RWPE2 (cell line): ENCODE measurements at regions not wholly inside any gene's neighbourhood (a gene's known extent, or its start where the extent isn't known, plus 50 kb on each side); places are given as distances from the start of the nearest gene placed in this dataset.
"Not testable (repeated sequence)": the region's sequence is repeated elsewhere in the genome, so short reads cannot be mapped to it uniquely, and the experiment has no call there.

Source experiments
- ATAC-seq: fragments of 200-7000 bp; cut with Tn5 transposase; 3 replicates; pipeline ENCODE4 v1.9.1; 2021; ENCODE audit warnings: low read depth
- DNase-seq: peaks from one replicate; pipeline ENCODE4 v3.0.0-alpha.2; 2020; ENCODE audit warnings: low spot score
- H3K27ac ChIP-seq: fragments of 450-650 bp; 2 replicates; pipeline ENCODE4 v1.5.1; 2017; ENCODE audit warnings: mild to moderate bottlenecking; ENCODE audit not compliant: poor library complexity, severe bottlenecking
- H3K27me3 ChIP-seq: fragments of 250-450 bp; sonication (Bioruptor Pico); 2 replicates; pipeline ENCODE4 v1.5.1; 2021; ENCODE audit warnings: mild to moderate bottlenecking, moderate library complexity; ENCODE audit not compliant: insufficient read depth, poor library complexity, severe bottlenecking
- H3K36me3 ChIP-seq: fragments of 250-450 bp; sonication (Bioruptor Pico); 2 replicates; pipeline ENCODE4 v1.5.1; 2020; ENCODE audit warnings: low read depth, mild to moderate bottlenecking, moderate library complexity
- H3K4me1 ChIP-seq: fragments of 250-450 bp; sonication (Bioruptor Pico); 2 replicates; pipeline ENCODE4 v1.5.1; 2021; ENCODE audit warnings: mild to moderate bottlenecking, moderate library complexity; ENCODE audit not compliant: insufficient read depth, poor library complexity, severe bottlenecking
- H3K4me3 ChIP-seq: fragments of 250-450 bp; sonication (Bioruptor Pico); 2 replicates; pipeline ENCODE4 v1.5.1; 2021; ENCODE audit warnings: mild to moderate bottlenecking, moderate library complexity; ENCODE audit not compliant: severe bottlenecking
- H3K9me3 ChIP-seq: fragments of 250-450 bp; sonication (Bioruptor Pico); 2 replicates; pipeline ENCODE4 v1.5.1; 2021; ENCODE audit warnings: mild to moderate bottlenecking, moderate library complexity; ENCODE audit not compliant: severe bottlenecking
- CTCF ChIP-seq: fragments of 450-650 bp; IDR thresholded peaks from one replicate; pipeline ENCODE4 v1.5.1; 2017; ENCODE audit warnings: mild to moderate bottlenecking, moderate library complexity; ENCODE audit not compliant: poor library complexity, severe bottlenecking

- Histone ChIP-seq H3K36me3 (no peaks in the 10 kb centered on the region), H3K27ac (no peak overlapping the region), H3K9me3 (no peaks in the 10 kb centered on the region), H3K27me3 (no peaks in the 10 kb centered on the region), H3K4me1 (no peaks in the 10 kb centered on the region), H3K4me3 (no peak overlapping the region)
- ATAC-seq (no peak), DNase-seq (no peak)
- no peak for TF ChIP-seq CTCF
Measured at GRCh38 chr7:124618871-124619270, 146.7 kb downstream of the GPR37 start.

- H3K4me3 ChIP-seq, H3K27me3 ChIP-seq, H3K4me1 ChIP-seq, H3K27ac ChIP-seq, ATAC-seq, H3K36me3 ChIP-seq, H3K9me3 ChIP-seq, DNase-seq: not testable (repeated sequence)
Measured at GRCh38 chr7:124618051-124618450, 147.5 kb downstream of the GPR37 start.

GRCh38 chr7:124603066-124603465, 162.5 kb downstream of the GPR37 start:
- no peak for TF ChIP-seq CTCF
- Histone ChIP-seq H3K4me3 (no peak overlapping the region), H3K27me3 (no peaks in the 10 kb centered on the region), H3K4me1 (no peaks in the 10 kb centered on the region), H3K9me3 (no peaks in the 10 kb centered on the region), H3K27ac (no peak overlapping the region), H3K36me3 (no peaks in the 10 kb centered on the region)
- peak; percentile 60 for ATAC-seq
- no peak for DNase-seq

GRCh38 chr7:124597509-124597908, 168.1 kb downstream of the GPR37 start:
- Histone ChIP-seq H3K4me3 (no peak overlapping the region), H3K27ac (no peak overlapping the region), H3K9me3 (no peaks in the 10 kb centered on the region), H3K36me3 (no peaks in the 10 kb centered on the region), H3K4me1 (no peaks in the 10 kb centered on the region), H3K27me3 (no peaks in the 10 kb centered on the region)
- TF ChIP-seq CTCF = no peak
- DNase-seq (no peak), ATAC-seq (no peak)

- Histone ChIP-seq H3K36me3 (no peaks in the 10 kb centered on the region), H3K27me3 (no peaks in the 10 kb centered on the region), H3K27ac (no peak overlapping the region), H3K4me3 (no peak overlapping the region), H3K4me1 (no peaks in the 10 kb centered on the region), H3K9me3 (no peaks in the 10 kb centered on the region)
- ATAC-seq (no peak), DNase-seq (no peak)
- TF ChIP-seq CTCF = no peak
Measured at GRCh38 chr7:124596881-124597280, 168.7 kb downstream of the GPR37 start.
